ENCODE measurements at regions not wholly inside any gene's neighbourhood (a gene's known extent, or its start where the extent isn't known, plus 50 kb on each side); places are given as distances from the start of the nearest gene placed in this dataset.
"Not testable (repeated sequence)": the region's sequence is repeated elsewhere in the genome, so short reads cannot be mapped to it uniquely, and the experiment has no call there.

DNA sequence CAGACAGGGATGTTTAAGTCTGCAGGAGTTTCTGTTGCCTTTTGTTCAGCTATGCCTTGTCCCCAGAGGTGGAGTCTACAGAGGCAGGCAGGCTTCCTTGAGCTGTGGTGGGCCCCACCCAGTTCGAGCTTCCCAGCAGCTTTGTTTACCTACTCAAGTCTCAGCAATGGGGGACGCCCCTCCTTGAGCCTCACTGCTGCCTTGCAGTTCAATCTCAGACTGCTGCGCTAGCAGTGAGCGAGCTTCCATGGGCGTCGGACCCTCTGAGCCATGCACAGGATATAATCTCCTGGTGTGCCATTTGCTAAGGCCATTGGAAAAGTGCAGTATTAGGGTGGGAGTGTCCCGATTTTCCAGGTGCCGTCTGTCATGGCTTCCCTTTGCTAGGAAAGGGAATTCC is 760.3 kb downstream of the SLC4A3 start:
- H3K4ac ChIP-seq (ENCODE audit: low read depth in 1 of 2, low read length in 2 of 2); H2BK15ac ChIP-seq (ENCODE audit: low read depth, poor library complexity, severe bottlenecking); H3K18ac ChIP-seq (ENCODE audit: low read depth in 1 of 2, low read length in 2 of 2); H2BK120ac ChIP-seq (ENCODE audit: low read depth, low read length); H3K23ac ChIP-seq (ENCODE audit: low read length in 2 of 2); H3K79me1 ChIP-seq (replicated peaks; ENCODE audit: low read length, poor library complexity, severe bottlenecking); H2AK5ac ChIP-seq (ENCODE audit: low read length, severe bottlenecking); H3K9me3 ChIP-seq (ENCODE audit: control insufficient read depth, low read length); H3K27ac ChIP-seq (ENCODE audit: low read length, poor library complexity, severe bottlenecking); DNase-seq; H2BK5ac ChIP-seq (ENCODE audit: low read depth, low read length, poor library complexity, severe bottlenecking); H3K9ac ChIP-seq (ENCODE audit: low read length); H4K8ac ChIP-seq (ENCODE audit: low read length); H2AFZ ChIP-seq (ENCODE audit: low read depth, low read length); H4K91ac ChIP-seq (ENCODE audit: low read length); H3K4me2 ChIP-seq (ENCODE audit: low read length, poor library complexity, severe bottlenecking); H3K36me3 ChIP-seq (ENCODE audit: control insufficient read depth in 1 of 2, insufficient read depth in 2 of 2, low read depth in 1 of 2, low read length in 2 of 2); H2BK12ac ChIP-seq (ENCODE audit: low read length in 2 of 2); H3K4me1 ChIP-seq (ENCODE audit: control insufficient read depth, insufficient read depth, low read depth, low read length); H3K4me3 ChIP-seq (ENCODE audit: insufficient read depth in 1 of 2, low read depth in 1 of 2, low read length in 2 of 2); H3K27me3 ChIP-seq (ENCODE audit: control insufficient read depth in 1 of 2, insufficient read depth in 1 of 2, low read length in 2 of 2); H3K14ac ChIP-seq (ENCODE audit: low read length in 2 of 2): not testable (repeated sequence)
- WGBS = 87% methylated on average over 8 of the region's 8 CpGs

DNA sequence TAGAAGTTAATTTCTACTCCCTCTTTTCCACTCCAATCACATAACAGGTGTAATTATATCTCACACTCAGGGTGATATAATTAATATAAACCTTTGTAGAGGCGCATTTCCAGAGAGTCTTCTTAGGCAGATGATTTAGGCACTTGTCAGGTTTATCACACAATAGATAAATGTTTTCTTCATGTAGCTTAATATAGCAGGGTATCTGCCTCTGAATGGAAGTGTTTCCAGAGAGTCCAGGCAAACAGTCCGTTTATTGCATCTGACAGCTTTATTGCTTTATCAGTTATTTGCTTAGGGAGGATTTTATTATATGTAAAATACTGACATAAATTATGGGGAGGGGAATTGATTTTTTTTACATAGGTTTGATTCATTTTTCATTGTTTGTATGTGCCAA is 766.3 kb downstream of the SLC4A3 start:
- Histone ChIP-seq H2AK5ac (ENCODE audit: low read length, severe bottlenecking) (no peak overlapping the region), H4K8ac (ENCODE audit: low read length) (no peak overlapping the region), H2BK5ac (ENCODE audit: low read depth, low read length, poor library complexity, severe bottlenecking) (no peak overlapping the region), H2BK12ac (ENCODE audit: low read length in 2 of 2) (no peak overlapping the region), H3K36me3 (ENCODE audit: control insufficient read depth in 1 of 2, insufficient read depth in 2 of 2, low read depth in 1 of 2, low read length in 2 of 2) (no peaks in the 10 kb centered on the region), H4K91ac (ENCODE audit: low read length) (no peak overlapping the region), H3K9me3 (ENCODE audit: control insufficient read depth, low read length) (no peaks in the 10 kb centered on the region), H3K4me3 (ENCODE audit: insufficient read depth in 1 of 2, low read depth in 1 of 2, low read length in 2 of 2) (no peak overlapping the region), H3K79me1 (replicated peaks; ENCODE audit: low read length, poor library complexity, severe bottlenecking) (no peaks in the 10 kb centered on the region), H3K27ac (ENCODE audit: low read length, poor library complexity, severe bottlenecking) (no peak overlapping the region), H3K9ac (ENCODE audit: low read length) (no peak overlapping the region), H2BK15ac (ENCODE audit: low read depth, poor library complexity, severe bottlenecking) (no peak overlapping the region), H3K4me1 (ENCODE audit: control insufficient read depth, insufficient read depth, low read depth, low read length) (no peaks in the 10 kb centered on the region), H3K23ac (ENCODE audit: low read length in 2 of 2) (no peak overlapping the region), H3K4me2 (ENCODE audit: low read length, poor library complexity, severe bottlenecking) (no peak overlapping the region), H3K18ac (ENCODE audit: low read depth in 1 of 2, low read length in 2 of 2) (no peak overlapping the region), H2BK120ac (ENCODE audit: low read depth, low read length) (no peak overlapping the region), H3K4ac (ENCODE audit: low read depth in 1 of 2, low read length in 2 of 2) (no peak overlapping the region), H3K27me3 (ENCODE audit: control insufficient read depth in 1 of 2, insufficient read depth in 1 of 2, low read length in 2 of 2) (no peaks in the 10 kb centered on the region), H2AFZ (ENCODE audit: low read depth, low read length) (no peak overlapping the region), H3K14ac (ENCODE audit: low read length in 2 of 2) (no peak overlapping the region)
- WGBS = 96% methylated on average over 1 of the region's 2 CpGs
- no peak for DNase-seq

DNA sequence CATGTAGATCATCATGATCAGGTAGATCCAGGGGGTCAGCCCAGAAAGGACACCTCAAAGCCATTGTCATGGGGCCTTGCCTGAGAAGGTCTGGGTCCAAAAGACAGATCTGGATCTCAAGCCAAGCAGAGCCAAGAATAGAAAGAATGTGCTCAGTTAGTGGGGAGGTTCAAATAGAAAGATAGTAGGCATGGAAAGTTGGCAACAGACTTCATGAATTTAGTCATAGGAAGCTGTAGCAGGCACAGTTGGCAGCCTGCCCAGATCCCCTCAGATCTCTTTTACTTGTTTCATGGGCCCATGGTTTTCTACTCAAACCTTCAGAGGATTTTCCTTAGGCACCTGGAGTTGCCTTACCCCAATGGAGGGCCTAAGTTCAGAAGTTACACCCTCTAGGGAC is 767.0 kb downstream of the SLC4A3 start:
- Histone ChIP-seq H3K36me3 (ENCODE audit: control insufficient read depth in 1 of 2, insufficient read depth in 2 of 2, low read depth in 1 of 2, low read length in 2 of 2) (no peaks in the 10 kb centered on the region), H2AFZ (ENCODE audit: low read depth, low read length) (no peak overlapping the region), H2BK5ac (ENCODE audit: low read depth, low read length, poor library complexity, severe bottlenecking) (no peak overlapping the region), H2BK120ac (ENCODE audit: low read depth, low read length) (no peak overlapping the region), H3K4me1 (ENCODE audit: control insufficient read depth, insufficient read depth, low read depth, low read length) (no peaks in the 10 kb centered on the region), H3K4me2 (ENCODE audit: low read length, poor library complexity, severe bottlenecking) (no peak overlapping the region), H2BK15ac (ENCODE audit: low read depth, poor library complexity, severe bottlenecking) (no peak overlapping the region), H2BK12ac (ENCODE audit: low read length in 2 of 2) (no peak overlapping the region), H3K27ac (ENCODE audit: low read length, poor library complexity, severe bottlenecking) (no peak overlapping the region), H3K9me3 (ENCODE audit: control insufficient read depth, low read length) (no peaks in the 10 kb centered on the region), H3K18ac (ENCODE audit: low read depth in 1 of 2, low read length in 2 of 2) (no peak overlapping the region), H4K8ac (ENCODE audit: low read length) (no peak overlapping the region), H3K27me3 (ENCODE audit: control insufficient read depth in 1 of 2, insufficient read depth in 1 of 2, low read length in 2 of 2) (no peaks in the 10 kb centered on the region), H2AK5ac (ENCODE audit: low read length, severe bottlenecking) (no peak overlapping the region), H3K4ac (ENCODE audit: low read depth in 1 of 2, low read length in 2 of 2) (no peak overlapping the region), H3K23ac (ENCODE audit: low read length in 2 of 2) (no peak overlapping the region), H3K79me1 (replicated peaks; ENCODE audit: low read length, poor library complexity, severe bottlenecking) (no peaks in the 10 kb centered on the region), H3K14ac (ENCODE audit: low read length in 2 of 2) (no peak overlapping the region), H4K91ac (ENCODE audit: low read length) (no peak overlapping the region), H3K9ac (ENCODE audit: low read length) (no peak overlapping the region), H3K4me3 (ENCODE audit: insufficient read depth in 1 of 2, low read depth in 1 of 2, low read length in 2 of 2) (no peak overlapping the region)
- DNase-seq = peak; percentile 34

DNA sequence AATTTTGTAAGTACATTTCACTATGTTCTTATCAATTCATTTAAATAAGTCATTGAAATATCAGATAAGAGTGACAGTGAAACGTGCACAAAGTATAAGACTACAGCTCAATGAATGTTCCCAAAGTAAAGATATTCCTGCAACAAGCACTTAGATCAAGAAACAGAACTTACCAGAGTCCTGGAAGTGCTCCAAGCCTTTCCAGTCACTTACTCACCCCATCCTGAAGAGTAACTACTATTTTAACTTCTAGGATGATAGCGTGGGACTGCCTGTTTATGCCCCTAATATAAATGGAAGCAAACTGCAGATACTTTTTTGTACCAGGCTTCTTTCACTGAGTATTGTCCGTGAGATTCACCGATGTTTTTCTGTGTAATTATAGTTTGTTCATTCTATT is 768.9 kb downstream of the SLC4A3 start:
- Histone ChIP-seq H2BK15ac (ENCODE audit: low read depth, poor library complexity, severe bottlenecking) (no peak overlapping the region), H2BK5ac (ENCODE audit: low read depth, low read length, poor library complexity, severe bottlenecking) (no peak overlapping the region), H3K9ac (ENCODE audit: low read length) (no peak overlapping the region), H3K36me3 (ENCODE audit: control insufficient read depth in 1 of 2, insufficient read depth in 2 of 2, low read depth in 1 of 2, low read length in 2 of 2) (no peaks in the 10 kb centered on the region), H3K23ac (ENCODE audit: low read length in 2 of 2) (no peak overlapping the region), H3K27ac (ENCODE audit: low read length, poor library complexity, severe bottlenecking) (no peak overlapping the region), H2AFZ (ENCODE audit: low read depth, low read length) (no peak overlapping the region), H3K4ac (ENCODE audit: low read depth in 1 of 2, low read length in 2 of 2) (no peak overlapping the region), H3K18ac (ENCODE audit: low read depth in 1 of 2, low read length in 2 of 2) (no peak overlapping the region), H3K4me3 (ENCODE audit: insufficient read depth in 1 of 2, low read depth in 1 of 2, low read length in 2 of 2) (no peak overlapping the region), H3K27me3 (ENCODE audit: control insufficient read depth in 1 of 2, insufficient read depth in 1 of 2, low read length in 2 of 2) (no peaks in the 10 kb centered on the region), H3K4me2 (ENCODE audit: low read length, poor library complexity, severe bottlenecking) (no peak overlapping the region), H2AK5ac (ENCODE audit: low read length, severe bottlenecking) (no peak overlapping the region), H3K4me1 (ENCODE audit: control insufficient read depth, insufficient read depth, low read depth, low read length) (no peaks in the 10 kb centered on the region), H2BK12ac (ENCODE audit: low read length in 2 of 2) (no peak overlapping the region), H3K14ac (ENCODE audit: low read length in 2 of 2) (no peak overlapping the region), H3K9me3 (ENCODE audit: control insufficient read depth, low read length) (no peaks in the 10 kb centered on the region), H2BK120ac (ENCODE audit: low read depth, low read length) (no peak overlapping the region), H4K91ac (ENCODE audit: low read length) (no peak overlapping the region), H4K8ac (ENCODE audit: low read length) (no peak overlapping the region), H3K79me1 (replicated peaks; ENCODE audit: low read length, poor library complexity, severe bottlenecking) (no peaks in the 10 kb centered on the region)
- DNase-seq = peak; percentile 59
- 82% methylated on average over 2 of the region's 4 CpGs for WGBS

All from mesenchymal stem cell (in vitro differentiated cells and primary cell).